Fibroblast of lung (primary cell): ENCODE measurements at regions not wholly inside any gene's neighbourhood (a gene's known extent, or its start where the extent isn't known, plus 50 kb on each side); places are given as distances from the start of the nearest gene placed in this dataset.

Experiments used
- CTCF ChIP-seq, 2 donors: IDR thresholded peaks in 1 of 2; conservative IDR thresholded peaks in 1 of 2; 1 replicate in 1 of 2; 2 replicates in 1 of 2; pipeline ENCODE4 v1.5.1; 2011 to 2012; ENCODE audit warnings: low read length in 2 of 2, control low read depth in 1 of 2, inconsistent platforms in 1 of 2, low read depth in 1 of 2, mild to moderate bottlenecking in 1 of 2
- EZH2 ChIP-seq: IDR thresholded peaks from 2 replicates; pipeline ENCODE4 v1.5.1; 2012; ENCODE audit warnings: low read length, control low read depth, mild to moderate bottlenecking; ENCODE audit errors: missing control alignments

DNA sequence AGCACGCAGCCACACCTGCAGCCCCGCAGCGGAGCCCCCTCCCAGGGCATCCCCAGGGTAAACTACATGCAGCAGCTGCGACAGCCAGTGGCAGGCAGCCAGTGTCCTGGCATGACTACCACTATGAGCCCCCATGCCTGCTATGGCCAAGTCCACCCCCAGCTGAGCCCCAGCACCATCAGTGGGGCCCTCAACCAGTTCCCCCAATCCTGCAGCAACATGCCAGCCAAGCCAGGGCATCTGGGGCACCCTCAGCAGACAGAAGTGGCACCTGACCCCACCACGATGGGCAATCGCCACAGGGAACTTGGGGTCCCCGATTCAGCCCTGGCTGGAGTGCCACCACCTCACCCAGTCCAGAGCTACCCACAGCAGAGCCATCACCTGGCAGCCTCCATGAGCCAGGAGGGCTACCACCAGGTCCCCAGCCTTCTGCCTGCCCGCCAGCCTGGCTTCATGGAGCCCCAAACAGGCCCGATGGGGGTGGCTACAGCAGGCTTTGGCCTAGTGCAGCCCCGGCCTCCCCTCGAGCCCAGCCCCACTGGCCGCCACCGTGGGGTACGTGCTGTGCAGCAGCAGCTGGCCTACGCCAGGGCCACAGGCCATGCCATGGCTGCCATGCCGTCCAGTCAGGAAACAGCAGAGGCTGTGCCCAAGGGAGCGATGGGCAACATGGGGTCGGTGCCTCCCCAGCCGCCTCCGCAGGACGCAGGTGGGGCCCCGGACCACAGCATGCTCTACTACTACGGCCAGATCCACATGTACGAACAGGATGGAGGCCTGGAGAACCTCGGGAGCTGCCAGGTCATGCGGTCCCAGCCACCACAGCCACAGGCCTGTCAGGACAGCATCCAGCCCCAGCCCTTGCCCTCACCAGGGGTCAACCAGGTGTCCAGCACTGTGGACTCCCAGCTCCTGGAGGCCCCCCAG, 254.1 kb downstream of the GLI2 start:
- no peak for TF ChIP-seq CTCF (conservative IDR thresholded peaks at IDR 0.05 in 1 of 2, IDR thresholded peaks at IDR 0.05 in 1 of 2; ENCODE audit: low read depth in 1 of 2, low read length in 2 of 2)
- TF ChIP-seq EZH2, result no peak
